ENCODE measurements at regions not wholly inside any gene's neighbourhood (a gene's known extent, or its start where the extent isn't known, plus 50 kb on each side); places are given as distances from the start of the nearest gene placed in this dataset.

GRCh38 chr10:126838316-126838715 is 66.9 kb upstream of the DOCK1 start:
- H3K9me3 ChIP-seq, result no peaks in the 10 kb centered on the region
- TF ChIP-seq CTCF (IDR thresholded peaks at IDR 0.05) (no peak), POLR2A (IDR thresholded peaks at IDR 0.05) (no peak)
- WGBS, 2 donors, result 44 to 54% methylated on average over 4 of the region's 4 CpGs
- H3K27me3 ChIP-seq, result no peaks in the 10 kb centered on the region
- H3K4me1 ChIP-seq, result no peaks in the 10 kb centered on the region
- no peaks in the 10 kb centered on the region for H3K36me3 ChIP-seq (ENCODE audit: low read depth, missing control alignments)
- H3K4me3 ChIP-seq, result no peak overlapping the region
- H3K27ac ChIP-seq, result no peak overlapping the region
- no peak for DNase-seq
- intact Hi-C loops (cut with DNase I; ENCODE audit: low total_unique reads), result no loop called here

GRCh38 chr10:126839094-126839761 is 66.0 kb upstream of the DOCK1 start:
- 47 to 58% methylated on average over 11 of the region's 11 CpGs for WGBS, 2 donors
- H3K4me3 ChIP-seq, result no peak overlapping the region
- peak; percentile 15 for DNase-seq
- H3K27me3 ChIP-seq, result no peaks in the 10 kb centered on the region
- TF ChIP-seq CTCF (IDR thresholded peaks at IDR 0.05) (no peak), POLR2A (IDR thresholded peaks at IDR 0.05) (no peak)
- H3K9me3 ChIP-seq, result no peaks in the 10 kb centered on the region
- no peaks in the 10 kb centered on the region for H3K36me3 ChIP-seq (ENCODE audit: low read depth, missing control alignments)
- H3K27ac ChIP-seq, result no peak overlapping the region
- intact Hi-C loops (cut with DNase I; ENCODE audit: low total_unique reads), result no loop called here
- H3K4me1 ChIP-seq, result no peaks in the 10 kb centered on the region

- Histone ChIP-seq H3K36me3 (ENCODE audit: low read depth, missing control alignments) (no peaks in the 10 kb centered on the region), H3K4me3 (no peak overlapping the region), H3K4me1 (no peaks in the 10 kb centered on the region), H3K27me3 (no peaks in the 10 kb centered on the region), H3K27ac (no peak overlapping the region), H3K9me3 (no peaks in the 10 kb centered on the region)
- 83 to 88% methylated on average over 9 to 10 of the region's 10 CpGs for WGBS, 2 donors
- intact Hi-C loops (cut with DNase I; ENCODE audit: low total_unique reads), result no loop called here
- DNase-seq, result no peak
- TF ChIP-seq POLR2A (IDR thresholded peaks at IDR 0.05), result no peak
- no peak for TF ChIP-seq CTCF (IDR thresholded peaks at IDR 0.05)
Observed at GRCh38 chr10:126840576-126841135, 64.6 kb upstream of the DOCK1 start.

DNA sequence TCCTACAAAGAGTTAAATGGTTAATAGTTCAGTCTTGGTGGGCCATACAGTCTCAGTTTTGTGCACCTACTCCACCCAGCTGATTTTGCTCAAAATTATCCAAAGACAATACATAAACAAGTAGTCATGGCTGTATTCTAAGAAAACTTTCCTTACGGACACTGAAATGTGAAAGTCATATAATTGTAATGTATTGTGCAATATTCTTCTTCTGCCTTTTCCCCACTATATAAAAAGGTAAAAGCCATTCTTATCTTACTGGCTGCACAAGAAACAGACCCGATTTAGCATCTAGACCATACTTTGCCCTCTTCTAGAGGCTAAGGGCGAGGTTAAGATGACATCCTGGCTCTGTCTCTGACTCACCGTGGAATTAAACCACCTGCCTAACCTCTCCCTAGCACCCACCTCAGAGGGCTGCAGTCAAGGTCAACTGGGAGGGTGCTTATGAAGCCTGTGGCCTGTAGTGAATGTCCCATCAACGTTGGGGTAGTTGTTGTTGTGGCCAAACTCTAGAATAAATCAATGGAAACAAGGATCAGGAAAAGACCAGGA is 63.8 kb upstream of the DOCK1 start:
- 83 to 86% methylated on average over 4 to 5 of the region's 5 CpGs for WGBS, 2 donors
- H3K9me3 ChIP-seq, result no peaks in the 10 kb centered on the region

More for the DNA sequence above, 63.8 kb upstream of the DOCK1 start:
- Histone ChIP-seq H3K27me3 (no peaks in the 10 kb centered on the region), H3K36me3 (ENCODE audit: low read depth, missing control alignments) (no peaks in the 10 kb centered on the region), H3K27ac (no peak overlapping the region), H3K4me3 (no peak overlapping the region), H3K4me1 (no peaks in the 10 kb centered on the region)
- intact Hi-C loops (cut with DNase I; ENCODE audit: low total_unique reads), result no loop called here
- TF ChIP-seq POLR2A (IDR thresholded peaks at IDR 0.05) (no peak), CTCF (IDR thresholded peaks at IDR 0.05) (no peak)
- no peak for DNase-seq

Measured in testis (tissue), 2 donors.